GM18519 (cell line): ENCODE measurements at regions not wholly inside any gene's neighbourhood (a gene's known extent, or its start where the extent isn't known, plus 50 kb on each side); places are given as distances from the start of the nearest gene placed in this dataset.

Experiments used
- ATAC-seq: cut with Tn5 transposase; IDR thresholded peaks from one replicate; pipeline ENCODE4 v1.9.1; 2021; ENCODE audit warnings: mild to moderate bottlenecking, moderate library complexity; ENCODE audit not compliant: unreplicated experiment, low FRiP score

DNA sequence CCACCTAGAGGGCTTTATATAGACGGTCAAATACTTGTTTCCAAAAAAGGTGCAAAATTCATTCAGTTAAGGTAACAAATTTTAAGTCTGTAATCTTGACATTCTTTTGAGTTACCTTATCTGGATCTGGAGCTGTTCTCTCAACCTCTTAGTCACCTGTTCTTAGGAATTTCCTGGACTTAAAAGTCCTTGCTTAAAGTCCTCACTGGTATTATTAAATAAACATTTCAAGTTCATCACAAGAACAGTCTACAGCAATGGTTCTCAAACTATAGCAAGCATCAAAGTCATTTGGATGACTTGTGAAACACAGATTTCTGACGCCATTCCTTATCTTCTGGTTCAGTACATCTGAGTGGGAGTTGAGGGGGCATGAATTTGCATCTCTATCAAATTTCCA lies 122.9 kb upstream of the GOLIM4 start:
- no peak for ATAC-seq

DNA sequence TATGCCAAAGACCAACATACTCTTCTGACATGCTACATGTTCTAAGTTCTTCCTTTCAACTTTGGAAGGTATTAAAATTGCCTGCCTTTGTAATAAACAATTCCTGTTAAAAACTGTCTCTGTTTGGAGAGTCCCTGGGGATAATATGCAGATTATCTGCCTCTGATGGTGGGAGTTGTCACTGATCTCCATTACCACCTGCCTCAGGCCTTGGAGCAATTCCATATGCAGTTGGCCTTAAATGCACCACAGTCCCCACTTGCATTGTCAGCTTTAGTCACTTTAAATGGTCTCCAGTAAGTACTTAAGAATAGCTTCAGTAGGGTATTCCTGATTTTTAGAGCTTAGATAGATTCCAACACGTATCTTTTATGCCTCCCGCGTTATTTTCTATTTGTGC lies 121.1 kb upstream of the GOLIM4 start:
- ATAC-seq = no peak

DNA sequence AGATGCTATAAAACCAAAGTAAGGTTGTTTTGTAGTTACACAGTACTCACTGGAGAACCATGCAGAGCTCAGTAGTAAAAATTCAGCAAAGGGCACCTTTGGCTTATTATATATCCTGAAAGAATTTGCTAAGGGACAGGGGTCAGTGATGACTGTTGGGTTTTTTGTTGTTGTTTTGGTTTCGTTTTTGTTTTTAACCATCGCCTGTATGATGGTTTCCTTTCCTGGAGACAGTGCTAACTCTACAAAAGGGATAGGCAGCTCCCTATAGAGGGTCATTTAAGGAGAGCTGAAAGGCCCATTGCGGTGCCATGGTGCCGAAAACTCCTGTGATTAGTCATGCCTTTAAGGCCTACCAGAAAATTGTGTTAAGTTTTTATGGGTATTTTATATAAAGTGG lies 118.2 kb upstream of the GOLIM4 start:
- peak; percentile 86 for ATAC-seq

DNA sequence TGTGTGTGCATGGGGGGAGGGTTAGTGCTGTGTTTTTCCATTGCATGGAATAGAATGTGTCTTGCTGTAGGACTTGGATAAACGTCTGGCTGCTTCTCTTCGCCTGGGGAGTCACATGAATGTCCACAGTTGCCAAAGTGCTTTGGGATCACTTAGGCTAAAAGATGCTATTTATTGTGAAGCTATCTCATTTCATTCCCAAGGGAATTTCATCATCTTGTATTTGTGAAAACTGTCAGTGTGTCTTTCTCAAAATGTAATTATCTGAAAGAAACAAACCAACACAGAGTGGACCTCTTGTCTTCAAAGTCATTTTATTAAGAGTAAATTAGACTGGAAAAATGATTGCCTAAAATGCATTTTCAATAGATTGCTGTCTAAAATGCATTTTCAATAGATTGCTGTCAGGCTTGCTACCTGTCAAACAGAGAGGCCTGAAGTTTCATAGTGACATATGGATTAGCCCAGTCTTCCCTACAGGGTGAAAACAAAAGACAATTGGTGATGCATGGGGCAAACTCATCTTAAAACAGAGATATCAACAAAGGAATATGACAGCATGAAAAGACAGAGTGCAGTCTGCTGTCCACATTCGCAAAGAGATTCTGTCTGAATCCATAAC lies 117.1 kb upstream of the GOLIM4 start:
- no peak for ATAC-seq

DNA sequence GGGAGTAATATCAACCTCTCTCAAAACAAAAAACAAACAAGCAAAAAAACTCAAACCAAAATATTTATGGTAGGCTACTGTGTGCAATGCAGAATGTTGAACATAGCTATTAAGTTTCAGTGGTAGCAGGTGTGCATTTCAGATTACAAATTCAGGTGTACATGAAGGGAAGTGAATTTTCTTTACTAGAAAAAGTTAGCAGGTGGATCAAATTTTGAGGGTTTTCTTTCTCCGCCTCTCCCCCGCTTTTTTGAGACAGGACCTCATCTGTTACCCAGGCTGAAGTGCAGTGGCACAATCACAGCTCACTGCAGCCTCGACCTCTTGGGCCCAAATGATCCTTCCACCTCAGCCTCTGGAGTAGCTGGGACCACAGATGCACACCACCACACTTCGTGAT lies 109.7 kb upstream of the GOLIM4 start:
- ATAC-seq = no peak

DNA sequence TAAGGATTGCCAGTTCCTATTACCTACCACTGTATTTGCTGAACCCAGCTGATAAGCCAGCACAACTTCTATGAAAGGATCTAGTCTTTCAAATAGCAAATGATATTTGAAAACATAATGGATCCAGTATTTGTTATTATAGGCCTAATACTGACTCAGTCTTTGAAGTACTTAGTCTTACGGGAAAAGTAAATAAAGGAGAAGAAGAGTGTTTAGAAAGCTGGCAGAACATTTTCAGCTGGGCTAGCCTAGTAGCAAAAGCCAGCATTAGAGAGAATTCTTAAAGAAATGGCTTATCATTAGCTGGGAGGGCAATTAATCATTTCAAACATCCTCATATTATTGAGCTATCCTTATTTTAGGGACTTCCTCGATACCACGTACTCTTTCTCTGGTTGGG lies 101.4 kb upstream of the GOLIM4 start:
- no peak for ATAC-seq

DNA sequence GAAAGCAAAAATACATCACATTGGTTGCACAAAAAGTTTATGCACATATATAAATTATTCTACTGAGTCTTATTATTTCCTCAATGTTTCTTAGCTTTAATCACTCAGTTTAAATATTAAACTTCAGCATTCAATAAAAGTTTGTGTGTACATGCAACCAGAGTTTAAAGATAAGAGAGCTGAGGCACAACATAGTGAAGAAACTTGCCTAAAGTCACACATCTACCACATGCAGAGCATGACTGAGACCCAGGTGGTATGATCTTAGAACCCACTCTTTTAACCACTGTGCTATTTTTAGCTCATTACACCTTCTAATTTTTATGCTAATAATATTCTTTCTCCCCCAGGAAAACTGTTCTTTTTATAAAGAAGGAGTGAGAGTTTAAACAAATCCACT lies 96.1 kb upstream of the GOLIM4 start:
- no peak for ATAC-seq

DNA sequence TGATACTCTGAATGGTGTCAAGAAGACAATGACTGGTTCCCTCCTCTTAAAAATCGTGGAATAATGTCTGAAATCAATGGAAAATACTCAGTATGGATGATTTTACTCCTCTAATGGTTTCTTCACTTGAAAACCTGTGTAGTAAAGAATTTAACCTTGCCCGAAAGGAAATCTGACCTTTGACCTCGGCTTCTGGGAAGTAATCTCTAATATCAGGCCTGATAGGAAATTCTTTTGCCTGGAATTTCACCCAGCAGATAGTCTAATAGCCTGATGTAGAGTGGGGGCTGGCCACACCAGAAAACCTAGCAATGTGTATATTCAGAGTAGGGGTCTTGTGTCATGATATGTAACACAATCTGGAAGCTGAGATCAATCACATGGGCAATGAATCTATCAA lies 91.5 kb upstream of the GOLIM4 start:
- no peak for ATAC-seq

DNA sequence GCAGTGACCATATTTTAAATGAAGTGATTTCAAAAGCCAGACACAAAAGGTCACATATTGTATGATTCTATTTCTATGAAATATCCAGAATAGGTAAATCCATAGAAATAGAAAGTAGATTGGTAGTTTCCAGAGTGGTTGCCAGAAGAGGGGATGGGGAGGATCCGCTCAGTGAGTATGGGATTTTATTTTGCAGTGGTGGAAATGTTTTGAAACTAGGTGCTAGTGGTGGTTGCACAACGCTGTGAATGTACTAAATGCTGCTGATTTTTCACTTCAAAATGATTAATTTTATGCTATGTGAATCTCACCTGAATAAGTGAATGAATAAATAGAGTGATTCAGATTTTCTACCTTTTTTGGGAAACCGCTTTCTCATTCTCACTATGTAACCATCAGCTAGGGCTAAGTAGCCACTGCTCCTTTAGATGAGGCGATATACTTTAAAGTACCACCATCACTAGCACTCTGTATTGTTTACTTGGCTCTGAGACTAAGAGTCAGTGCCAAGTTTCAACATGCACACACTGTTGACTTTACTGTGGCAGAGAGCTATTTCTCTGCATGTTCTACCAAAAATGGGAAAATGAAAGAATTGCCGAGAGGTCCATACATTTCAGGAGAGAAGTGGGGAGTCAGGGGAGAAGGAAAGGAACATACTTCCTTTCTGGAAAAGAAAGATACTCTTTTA lies 90.7 kb upstream of the GOLIM4 start:
- no peak for ATAC-seq

DNA sequence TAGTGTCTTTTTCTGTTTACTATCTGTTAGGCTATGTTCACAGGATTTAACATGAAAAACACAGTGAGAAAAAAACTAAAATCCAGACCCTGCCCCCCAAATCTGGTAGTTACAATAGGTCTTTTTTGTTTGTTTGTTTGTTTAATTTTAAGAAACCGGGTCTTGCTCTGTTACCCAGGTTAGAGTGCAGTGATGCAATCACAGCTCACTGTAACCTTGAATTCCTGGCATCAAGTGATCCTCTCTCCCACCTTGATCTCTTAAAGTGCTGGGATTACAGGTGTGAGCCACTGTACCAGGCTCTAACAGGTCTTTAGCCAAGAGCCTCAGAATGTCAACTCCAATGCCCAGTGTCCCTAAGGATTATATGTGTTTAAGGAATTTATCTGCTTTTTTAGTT lies 88.0 kb upstream of the GOLIM4 start:
- ATAC-seq = no peak

DNA sequence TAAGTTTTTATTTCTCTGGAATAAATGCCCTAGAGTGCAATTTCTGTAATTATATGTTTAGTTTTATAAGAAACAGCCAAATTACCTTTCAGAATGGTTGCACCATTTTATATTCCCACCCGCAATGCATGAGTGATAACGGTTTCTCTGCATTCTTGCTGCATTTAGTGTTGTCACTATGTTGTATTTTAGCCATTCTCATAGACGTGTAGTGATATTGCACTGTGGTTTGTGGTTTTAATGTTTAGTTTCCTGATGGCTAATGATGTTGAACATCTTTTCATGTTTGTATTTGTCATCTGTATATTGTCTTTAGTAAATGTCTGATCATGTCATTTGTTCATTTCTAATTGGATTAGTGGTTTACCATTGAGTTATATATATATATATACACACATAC lies 73.0 kb upstream of the GOLIM4 start:
- ATAC-seq = no peak

DNA sequence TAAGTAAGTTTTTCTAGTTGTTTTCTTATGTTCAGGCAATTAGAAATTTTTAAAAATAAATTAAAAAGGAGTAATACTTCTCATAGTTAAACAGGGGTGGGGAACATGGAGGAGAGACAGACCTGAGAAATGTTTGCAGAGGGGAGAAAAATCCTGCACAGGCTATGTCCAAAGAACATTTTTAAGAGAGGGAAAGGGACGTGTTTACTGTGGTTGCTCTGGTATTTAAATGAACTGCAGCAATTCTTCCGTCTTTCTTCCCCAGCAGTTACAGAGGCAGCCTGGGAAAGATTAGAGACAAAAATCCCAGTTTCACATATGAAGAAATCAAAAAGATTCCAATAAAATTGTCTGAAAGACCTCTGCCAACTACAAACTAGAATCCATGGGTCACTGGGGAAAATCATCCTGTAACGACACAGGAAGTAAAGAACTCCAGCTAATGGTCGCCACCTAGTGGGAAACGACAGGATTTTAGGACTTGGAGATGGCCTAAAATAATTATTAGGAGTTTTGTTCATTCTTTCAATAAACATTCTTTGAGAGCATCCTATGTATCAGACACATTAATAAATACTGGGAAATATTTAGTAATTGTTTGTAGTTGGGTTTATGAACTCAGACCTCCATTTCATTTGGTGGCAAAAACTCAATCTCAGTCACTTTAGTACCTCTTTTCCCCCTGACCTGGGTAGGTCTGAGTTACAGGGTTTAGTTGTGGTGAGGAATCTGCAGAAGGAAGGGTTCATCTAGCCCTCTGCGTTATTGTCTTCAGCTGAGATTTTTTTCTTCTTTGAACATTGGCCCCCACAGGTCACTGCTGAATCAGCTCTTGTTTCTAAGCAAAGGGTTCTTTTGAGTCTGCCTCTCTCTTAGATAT lies 69.9 kb upstream of the GOLIM4 start:
- ATAC-seq = peak; percentile 79

DNA sequence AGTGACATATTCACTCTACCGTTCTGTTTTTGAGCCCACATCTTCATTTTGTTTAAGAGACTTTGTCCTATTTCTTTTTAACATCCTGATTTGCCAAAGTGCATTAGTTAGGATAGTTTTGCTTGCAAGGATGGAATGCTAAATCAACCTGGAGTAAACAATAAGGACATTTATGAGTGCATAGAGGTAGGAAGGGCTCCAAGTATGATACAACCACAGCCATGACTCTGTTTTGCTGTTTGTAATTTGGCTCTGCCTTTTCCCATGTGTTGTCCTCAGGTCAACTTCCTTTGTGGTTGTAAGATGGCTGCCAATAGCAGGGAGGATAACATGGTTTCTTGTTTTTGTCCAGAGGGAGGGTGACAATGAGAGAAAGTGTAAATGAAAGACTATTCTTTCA lies 66.4 kb upstream of the GOLIM4 start:
- ATAC-seq = no peak

DNA sequence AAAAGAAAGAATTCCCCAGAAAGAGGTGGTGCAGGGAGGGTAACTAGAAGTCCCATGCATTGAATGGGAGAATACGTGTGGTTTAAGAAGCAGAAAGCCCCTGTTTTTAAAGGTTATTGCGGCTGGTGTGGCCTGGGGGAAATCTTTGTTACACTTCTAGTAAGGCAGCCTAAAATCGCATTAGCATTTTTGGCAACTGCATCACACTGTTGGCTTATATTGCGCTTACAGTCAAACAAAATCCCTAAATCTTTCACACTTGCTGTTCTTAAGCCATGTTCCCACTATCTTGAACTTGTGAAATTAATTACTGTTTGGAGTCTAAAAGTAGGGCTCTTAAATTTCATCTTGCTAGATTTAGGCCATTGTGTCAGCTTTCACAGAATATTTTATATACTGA lies 66.0 kb upstream of the GOLIM4 start:
- ATAC-seq = no peak

DNA sequence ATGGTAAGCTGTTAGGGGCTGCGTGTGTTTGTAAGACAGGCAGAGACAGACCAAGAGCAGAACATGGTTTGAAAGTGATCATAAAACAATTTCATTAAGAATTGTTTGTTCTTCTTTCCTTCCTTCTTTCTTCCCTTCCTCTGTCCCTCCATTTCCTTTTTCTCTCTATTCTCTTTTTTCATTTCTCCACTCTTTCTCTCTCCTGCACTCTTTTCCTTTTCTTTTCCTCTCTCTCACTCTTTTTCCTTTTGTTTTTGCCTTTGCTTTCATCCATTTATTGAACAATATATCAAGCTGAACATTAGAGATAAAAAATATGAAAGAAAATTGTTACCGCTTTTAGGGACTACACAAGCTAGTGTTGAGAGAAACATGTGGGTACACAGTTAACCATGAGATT lies 62.2 kb upstream of the GOLIM4 start:
- no peak for ATAC-seq

DNA sequence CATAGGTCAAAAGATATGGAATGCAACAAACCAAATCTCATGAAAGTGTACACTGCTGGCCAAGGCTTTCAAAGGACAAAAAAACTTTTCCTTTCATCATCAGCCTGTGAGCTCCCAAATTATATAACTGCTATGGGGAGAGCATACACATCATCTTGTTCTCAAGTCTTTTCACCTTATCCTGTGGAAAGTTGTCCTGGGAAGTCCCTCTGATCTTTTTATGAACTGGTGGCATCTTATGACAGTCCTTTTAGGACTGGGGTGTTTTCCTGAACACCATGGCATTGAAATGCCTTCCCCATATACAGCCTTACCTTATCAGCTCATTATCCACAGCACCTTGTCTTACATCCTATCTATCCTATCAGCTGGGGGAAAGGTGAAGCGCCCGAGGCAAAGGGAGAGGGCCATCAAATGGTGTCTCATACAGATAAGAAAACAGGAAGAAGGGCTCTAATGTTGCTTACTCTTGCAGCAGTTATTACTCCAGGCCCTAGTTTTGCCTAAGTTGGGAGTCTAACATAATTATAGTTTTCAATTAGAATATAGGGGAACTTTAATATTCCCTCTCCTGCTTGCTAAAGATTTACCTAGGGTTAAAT lies 61.5 kb upstream of the GOLIM4 start:
- no peak for ATAC-seq

DNA sequence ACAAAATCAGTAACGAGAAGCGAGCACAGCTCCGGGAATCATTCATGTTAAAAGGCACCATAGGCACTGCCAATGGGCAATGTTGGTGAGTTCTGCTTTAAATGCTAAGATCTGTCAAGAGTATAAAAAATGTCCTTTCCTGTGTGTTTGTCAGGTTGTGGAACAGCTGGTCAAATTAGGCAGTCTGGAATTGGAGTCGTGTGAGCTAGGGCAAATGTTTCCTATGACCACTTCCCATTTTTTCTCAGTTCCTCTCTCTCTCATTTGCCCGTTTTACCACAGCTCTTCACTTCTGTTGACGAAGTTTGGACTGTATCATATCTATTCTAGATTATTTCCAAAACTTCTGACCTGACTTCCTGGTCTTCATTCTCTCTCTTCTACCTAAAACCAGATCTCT lies 60.8 kb upstream of the GOLIM4 start:
- no peak for ATAC-seq

DNA sequence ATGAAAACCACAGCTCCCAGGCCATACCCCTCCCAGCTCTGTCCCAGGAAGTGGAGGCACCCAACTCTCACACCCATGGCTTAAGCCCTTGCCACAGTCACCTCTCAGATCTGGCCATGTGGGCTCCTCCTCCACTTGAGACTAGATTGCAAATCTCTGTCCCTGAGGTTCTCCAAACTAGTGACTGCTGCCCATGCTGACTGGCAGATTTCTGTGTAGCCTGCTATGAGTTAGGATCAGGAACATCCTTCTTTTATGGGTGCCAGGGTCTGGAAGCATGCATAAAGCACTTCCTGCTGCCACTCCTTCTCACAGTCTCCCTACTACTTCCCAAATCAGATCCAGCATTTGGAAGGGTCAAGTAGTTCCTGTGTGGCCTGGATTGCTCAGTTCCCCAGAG lies 59.6 kb upstream of the GOLIM4 start:
- ATAC-seq = no peak

DNA sequence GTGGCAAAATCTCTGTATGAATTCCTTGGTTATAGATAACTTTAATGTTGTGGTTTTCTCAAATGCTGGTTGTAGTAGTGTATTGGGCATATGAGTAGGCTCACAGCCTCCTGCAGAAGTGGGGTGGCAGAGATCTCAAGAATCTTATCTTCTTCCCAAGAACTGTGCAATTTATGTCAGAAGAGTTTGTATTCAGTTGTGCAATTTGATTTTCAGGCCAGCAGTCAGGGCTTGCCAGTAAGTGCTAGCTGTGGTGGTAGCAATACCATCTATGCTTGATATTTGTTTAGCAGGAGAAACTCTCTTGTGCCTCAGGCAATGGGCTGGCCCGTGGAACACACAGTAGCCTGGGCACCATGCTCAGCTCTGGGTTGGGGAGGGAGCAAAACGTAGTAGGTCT lies 58.4 kb upstream of the GOLIM4 start:
- no peak for ATAC-seq

DNA sequence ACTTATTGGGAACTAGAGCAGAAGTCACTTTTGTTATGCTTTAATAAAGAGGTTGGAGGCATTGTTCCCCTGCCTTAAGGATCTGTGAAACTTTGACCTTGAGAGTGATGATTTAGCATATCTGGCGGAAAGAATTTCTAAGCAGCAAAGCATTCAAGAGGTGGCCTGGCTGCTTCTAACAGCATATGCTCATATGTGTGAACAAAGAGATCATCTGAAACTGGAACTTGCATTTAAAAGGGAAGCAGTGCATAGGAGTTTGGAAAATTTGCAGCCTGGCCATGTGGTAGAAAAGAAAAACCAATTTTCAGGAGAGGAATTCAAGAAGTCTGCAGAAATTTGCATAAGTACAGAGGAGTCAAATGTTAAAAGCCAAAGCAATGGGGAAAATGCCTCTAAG lies 56.4 kb upstream of the GOLIM4 start:
- no peak for ATAC-seq
